HG03159 (cell line): ENCODE measurements at regions not wholly inside any gene's neighbourhood (a gene's known extent, or its start where the extent isn't known, plus 50 kb on each side); places are given as distances from the start of the nearest gene placed in this dataset.

Source experiments
- ATAC-seq: cut with Tn5 transposase; IDR thresholded peaks from one replicate; pipeline ENCODE4 v1.9.1; 2021; ENCODE audit warnings: mild to moderate bottlenecking, moderate library complexity; ENCODE audit not compliant: unreplicated experiment

GRCh38 chr11:70810133-70810532 lies 411.8 kb downstream of the CTTN start:
- ATAC-seq, result no peak

- ATAC-seq, result no peak
Observed at GRCh38 chr11:70810681-70811080, 412.4 kb downstream of the CTTN start.

GRCh38 chr11:70811483-70811882 lies 413.2 kb downstream of the CTTN start:
- ATAC-seq, result no peak

- no peak for ATAC-seq
Observed at GRCh38 chr11:70811915-70812314, 413.6 kb downstream of the CTTN start.

- ATAC-seq, result no peak
Observed at GRCh38 chr11:70812472-70812871, 414.1 kb downstream of the CTTN start.

GRCh38 chr11:70813651-70814050 lies 415.3 kb downstream of the CTTN start:
- no peak for ATAC-seq

- no peak for ATAC-seq
Observed at GRCh38 chr11:70815485-70815832, 417.1 kb downstream of the CTTN start.

- no peak for ATAC-seq
Observed at GRCh38 chr11:70816156-70816678, 417.9 kb downstream of the CTTN start.

- no peak for ATAC-seq
Observed at GRCh38 chr11:70818351-70818750, 420.0 kb downstream of the CTTN start.

- ATAC-seq, result no peak
Observed at GRCh38 chr11:70819022-70819421, 420.7 kb downstream of the CTTN start.

- ATAC-seq, result no peak
Observed at GRCh38 chr11:70820311-70820710, 422.0 kb downstream of the CTTN start.

- ATAC-seq, result no peak
Observed at GRCh38 chr11:70820712-70821111, 422.4 kb downstream of the CTTN start.

GRCh38 chr11:70823771-70824170 lies 425.4 kb downstream of the CTTN start:
- no peak for ATAC-seq

- ATAC-seq, result no peak
Observed at GRCh38 chr11:70824605-70825245, 426.4 kb downstream of the CTTN start.

GRCh38 chr11:70825893-70826540 lies 426.4 kb downstream of the SHANK2 start:
- no peak for ATAC-seq

- ATAC-seq, result no peak
Observed at GRCh38 chr11:70826541-70827335, 425.6 kb downstream of the SHANK2 start.

- no peak for ATAC-seq
Observed at GRCh38 chr11:70828593-70829082, 423.7 kb downstream of the SHANK2 start.

GRCh38 chr11:70829134-70829885 lies 423.1 kb downstream of the SHANK2 start:
- ATAC-seq, result no peak

- ATAC-seq, result no peak
Observed at GRCh38 chr11:70829886-70830272, 422.5 kb downstream of the SHANK2 start.

- no peak for ATAC-seq
Observed at GRCh38 chr11:70833011-70833410, 419.4 kb downstream of the SHANK2 start.

- ATAC-seq, result no peak
Observed at GRCh38 chr11:70833554-70833953, 418.8 kb downstream of the SHANK2 start.
